GM18520 (cell line): ENCODE measurements at regions not wholly inside any gene's neighbourhood (a gene's known extent, or its start where the extent isn't known, plus 50 kb on each side); places are given as distances from the start of the nearest gene placed in this dataset.
"Not testable (repeated sequence)": the region's sequence is repeated elsewhere in the genome, so short reads cannot be mapped to it uniquely, and the experiment has no call there.

Experiments
- ATAC-seq: cut with Tn5 transposase; IDR thresholded peaks from one replicate; pipeline ENCODE4 v1.9.1; 2021; ENCODE audit not compliant: unreplicated experiment

DNA sequence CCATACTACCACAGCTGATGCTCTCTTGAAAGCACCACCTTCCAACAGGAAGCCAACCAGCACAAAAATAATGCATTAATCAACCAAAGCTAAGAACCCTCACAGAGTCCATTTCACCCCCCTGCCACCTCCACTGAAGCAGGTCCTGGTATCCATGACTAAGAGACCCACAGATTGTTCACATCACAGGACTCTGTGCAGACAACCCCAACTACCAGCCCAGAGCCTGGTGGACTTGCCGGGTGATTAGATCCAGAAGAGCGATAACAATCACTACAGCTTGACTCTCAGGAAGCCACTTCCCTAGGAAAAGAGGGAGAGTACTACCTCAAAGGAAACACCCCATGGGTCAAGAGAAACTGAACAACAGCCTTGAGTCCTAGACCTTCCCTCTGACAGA lies 528.1 kb downstream of the KIF20B start:
- ATAC-seq, result no peak

DNA sequence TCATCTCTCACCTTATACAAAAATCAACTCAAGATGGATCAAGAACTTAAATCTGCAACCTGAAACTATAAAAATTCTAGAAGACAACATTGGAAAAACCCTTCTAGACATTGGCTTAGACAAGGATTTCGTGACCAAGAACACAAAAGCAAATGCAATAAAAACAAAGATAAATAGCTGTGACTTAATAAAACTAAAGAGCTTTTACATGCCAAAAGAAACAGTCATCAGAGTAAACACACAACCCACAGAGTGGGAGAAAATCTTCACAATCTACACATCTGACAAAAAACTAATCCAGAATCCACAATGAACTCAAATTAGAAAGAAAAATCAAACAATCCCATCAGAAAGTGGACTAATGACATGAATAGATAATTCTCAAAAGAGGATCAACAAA lies 532.4 kb downstream of the KIF20B start:
- ATAC-seq, result not testable (repeated sequence)

DNA sequence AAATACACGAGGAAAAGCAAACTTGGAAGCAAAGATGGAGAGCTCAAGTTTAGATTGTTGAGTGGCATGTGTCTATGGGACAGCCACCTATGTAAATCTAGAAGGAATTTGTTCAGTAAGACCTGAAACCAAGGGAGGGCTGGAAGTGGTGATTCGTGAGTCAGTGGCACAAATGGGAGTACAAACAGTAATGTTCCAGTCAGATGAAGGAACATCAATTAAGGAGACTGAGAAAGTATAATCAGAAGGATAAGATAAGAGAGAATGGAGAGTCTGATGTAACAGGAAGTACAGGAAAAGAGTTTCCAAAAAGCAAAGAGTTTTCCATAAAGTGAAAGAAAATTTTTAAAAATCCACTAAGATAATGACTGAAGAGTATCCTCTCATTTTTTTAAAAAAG lies 544.2 kb downstream of the KIF20B start:
- ATAC-seq, result no peak

DNA sequence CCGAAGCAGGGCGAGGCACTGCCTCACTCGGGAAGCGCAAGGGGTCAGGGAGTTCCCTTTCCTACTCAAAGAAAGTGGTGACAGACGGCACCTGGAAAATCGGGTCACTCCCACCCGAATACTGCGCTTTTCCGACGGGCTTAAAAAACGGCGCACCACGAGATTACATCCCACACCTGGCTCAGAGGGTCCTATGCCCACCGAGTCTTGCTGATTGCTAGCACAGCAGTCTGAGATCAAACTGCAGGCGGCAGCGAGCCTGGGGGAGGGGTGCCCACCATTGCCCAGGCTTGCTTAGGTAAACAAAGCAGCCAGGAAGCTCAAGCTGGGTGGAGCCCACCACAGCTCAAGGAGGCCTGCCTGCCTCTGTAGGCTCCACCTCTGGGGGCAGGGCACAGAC lies 549.4 kb downstream of the KIF20B start:
- ATAC-seq, result not testable (repeated sequence)

DNA sequence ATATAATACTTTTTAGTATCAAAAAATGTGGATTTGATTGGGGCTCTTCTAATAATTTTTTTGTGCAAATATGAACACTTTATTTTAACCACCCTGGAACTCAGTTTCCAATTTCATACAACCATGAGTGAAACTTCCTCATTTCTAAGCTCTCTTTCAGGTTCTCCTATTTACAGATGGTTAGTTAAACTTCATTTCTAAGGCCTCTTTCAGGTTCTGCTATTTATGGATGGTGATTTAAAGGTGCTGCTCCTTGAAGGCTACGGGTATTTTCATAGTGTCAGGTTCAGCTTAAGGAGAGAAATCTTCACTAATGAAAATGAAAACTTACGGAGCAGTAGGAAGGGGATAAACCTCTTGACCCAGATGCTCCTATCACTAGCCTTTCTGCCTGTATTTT lies 568.3 kb downstream of the KIF20B start:
- ATAC-seq, result no peak

DNA sequence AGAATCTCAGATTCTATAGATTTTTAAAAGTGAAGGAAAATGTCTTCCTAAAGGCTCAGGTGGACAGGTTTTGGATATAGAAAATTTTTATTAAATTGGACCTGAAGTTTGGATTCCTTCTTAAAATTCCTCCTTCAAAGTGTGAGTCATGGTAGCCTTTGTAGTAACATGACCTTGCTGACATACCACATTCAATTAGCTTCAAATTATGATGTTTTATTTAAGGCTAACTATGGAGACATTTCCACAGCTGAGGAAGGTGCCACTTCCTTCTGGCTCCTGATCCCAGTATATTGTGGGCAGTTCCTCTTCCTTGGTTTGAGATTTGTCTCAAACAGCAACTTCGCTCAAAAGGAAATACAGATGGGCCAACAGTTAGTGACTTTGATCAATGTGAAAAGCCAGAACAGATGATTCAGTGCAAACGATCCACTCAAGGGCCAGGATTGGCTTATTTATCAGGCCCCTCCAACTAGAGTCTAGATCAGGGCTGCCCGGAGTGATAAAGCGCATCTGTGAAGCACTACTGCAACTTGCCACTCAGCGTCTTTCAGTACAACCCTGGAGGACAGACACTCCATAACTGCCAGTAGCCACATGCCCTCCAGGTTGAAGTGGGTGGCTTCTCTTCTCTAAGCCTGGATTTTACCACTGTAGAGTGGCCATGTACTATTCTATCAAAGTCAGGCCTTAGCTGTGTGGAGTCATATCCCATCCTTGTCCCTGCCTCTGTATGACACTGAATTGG lies 573.5 kb downstream of the KIF20B start:
- no peak for ATAC-seq

DNA sequence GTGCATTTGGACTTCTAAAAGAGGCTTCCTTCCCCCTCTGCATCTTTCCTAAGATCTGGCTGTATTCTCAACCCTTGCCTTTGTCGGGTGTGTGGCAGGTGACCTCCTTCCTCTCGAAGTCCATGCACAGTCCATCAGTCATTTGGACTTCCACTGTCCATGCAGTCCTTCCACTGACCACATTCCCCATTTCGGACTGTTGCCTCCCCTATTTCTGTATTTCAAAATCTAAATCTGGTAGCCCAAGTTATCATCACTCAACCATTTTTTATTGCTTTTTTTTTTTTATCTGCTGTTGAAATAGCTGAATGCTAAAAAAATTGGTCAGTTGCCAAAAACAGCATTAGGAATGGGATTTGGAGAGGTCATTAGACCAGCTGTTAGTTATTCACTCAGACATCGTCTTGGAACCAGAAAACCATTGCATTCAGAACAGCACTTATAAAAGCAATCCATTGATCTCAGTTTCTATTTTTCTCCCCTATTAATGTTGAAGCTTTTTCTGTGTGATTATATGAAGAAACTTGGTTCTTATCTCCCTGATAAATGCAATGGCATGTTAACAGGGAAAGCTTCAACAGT lies 575.6 kb downstream of the KIF20B start:
- ATAC-seq, result no peak

DNA sequence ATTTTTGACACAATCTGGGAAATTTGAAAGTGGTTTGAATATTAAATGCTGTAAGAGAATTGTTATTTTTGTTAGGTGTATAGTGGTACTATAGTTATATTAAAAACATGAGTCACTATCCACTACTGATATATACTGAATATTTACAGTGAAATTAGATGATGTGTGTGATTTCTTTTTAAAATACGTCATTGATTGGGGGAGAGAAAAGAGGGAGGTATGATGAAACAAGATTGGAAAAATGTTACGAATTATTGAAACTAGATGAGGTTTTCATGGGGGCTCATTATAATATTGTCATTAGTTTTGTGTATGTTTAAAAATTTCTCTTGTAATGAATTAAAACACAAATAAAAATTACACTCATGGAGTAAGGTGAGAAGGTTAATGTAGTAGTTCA lies 571.4 kb downstream of the HTR7 start:
- no peak for ATAC-seq

DNA sequence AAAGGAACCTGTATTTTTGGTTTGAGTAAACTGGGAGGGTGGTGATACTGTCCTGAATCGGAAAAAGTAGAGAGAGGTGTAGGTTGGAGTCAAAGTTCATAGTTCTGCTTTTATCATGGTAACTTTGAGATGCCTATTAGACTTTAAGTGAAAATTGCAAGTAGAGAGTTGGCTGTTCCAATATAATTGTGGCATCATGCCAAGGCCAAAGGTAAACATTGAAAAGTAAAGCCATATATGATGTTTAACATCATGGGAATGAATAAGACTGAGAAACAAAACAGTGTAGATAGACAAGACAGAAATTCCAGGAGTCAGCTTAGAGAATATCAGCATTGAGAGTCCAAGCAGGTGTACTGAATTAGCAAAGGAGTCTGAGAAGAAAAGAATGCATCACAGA lies 570.9 kb downstream of the HTR7 start:
- no peak for ATAC-seq

DNA sequence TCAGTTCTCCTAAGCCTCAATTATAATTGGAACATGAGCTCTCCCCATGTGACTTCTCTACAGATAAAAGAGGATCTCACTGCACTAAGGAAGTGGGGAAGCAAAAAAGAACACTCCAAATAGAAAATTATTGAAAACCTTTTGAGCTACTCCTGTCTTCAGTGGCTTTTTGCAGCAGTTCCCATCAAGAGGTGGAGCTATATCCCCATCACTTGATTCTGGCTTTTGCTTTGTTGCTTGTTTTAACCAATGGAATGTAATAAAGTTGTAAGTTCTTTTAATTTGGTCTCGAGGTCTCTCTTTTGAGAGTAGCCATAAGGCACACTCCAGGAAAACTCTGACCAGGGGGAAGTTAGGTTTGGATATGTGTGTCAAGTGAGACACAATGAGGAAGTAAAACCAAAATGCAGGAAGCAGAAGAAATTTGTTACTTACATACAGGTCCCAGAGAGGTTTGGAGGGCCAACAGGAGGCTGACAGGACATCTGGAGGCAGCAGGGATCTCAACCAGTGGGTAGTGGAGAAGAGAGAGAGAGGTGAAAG lies 569.4 kb downstream of the HTR7 start:
- ATAC-seq, result no peak

DNA sequence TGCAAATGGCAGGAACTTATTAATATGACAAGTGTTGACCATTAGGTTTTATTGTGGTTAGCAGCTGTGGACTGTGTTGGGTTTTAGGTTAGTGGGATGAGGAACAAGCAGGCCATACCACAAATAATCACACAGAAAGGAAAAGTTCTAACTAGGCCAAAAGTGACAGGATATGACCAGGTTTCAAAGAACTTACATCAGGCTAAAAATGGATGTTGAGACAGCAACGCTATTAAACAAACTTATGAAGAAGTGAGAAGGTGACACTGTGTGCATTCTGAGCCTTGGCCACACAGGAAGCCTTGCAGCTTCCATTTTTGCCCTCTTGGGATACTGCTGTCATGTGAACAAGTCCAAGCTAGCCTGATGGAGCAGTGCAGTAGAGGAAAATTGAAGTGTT lies 568.8 kb downstream of the HTR7 start:
- ATAC-seq, result no peak

DNA sequence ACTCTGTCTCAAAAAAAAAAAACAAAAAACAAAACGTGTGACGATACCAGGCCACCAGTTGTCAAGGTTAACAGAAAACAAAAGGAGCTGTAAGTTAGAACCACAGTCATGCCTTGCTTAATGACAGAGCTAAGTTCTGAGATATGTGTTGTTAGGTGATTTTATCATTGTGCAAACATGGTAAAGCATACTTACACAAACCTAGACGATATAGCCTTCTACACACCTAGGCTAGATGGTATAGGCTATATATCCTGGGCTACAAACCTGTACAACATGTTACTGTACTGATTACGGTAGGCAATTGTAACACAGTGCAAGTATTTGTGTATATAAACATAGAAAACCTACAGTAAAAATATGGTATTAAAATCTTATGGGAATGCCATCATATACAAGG lies 564.2 kb downstream of the HTR7 start:
- ATAC-seq, result no peak

DNA sequence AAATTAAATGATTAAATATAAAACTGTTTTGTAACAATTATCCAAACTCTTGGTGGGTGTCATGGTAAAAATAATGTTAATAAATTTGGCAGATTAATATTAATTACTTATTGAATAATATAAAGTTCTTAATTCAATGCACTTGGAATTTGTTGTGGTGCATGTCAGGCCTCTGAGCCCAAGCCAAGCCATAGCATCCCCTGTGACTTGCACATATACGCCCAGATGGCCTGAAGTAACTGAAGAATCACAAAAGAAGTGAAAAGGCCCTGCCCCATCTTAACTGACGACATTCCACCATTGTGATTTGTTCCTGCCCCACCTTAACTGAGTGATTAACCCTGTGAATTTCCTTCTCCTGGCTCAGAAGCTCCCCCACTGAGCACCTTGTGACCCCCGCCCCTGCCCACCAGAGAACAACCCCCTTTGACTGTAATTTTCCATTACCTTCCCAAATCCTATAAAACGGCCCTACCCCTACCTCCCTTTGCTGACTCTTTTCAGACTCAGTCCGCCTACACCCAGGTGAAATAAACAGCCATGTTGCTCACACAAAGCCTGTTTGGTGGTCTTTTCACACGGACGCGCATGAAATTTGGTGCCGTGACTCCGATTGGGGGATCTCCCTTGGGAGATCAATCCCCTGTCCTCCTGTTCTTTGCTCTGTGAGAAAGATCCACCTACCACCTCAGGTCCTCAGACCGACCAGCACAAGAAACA lies 562.9 kb downstream of the HTR7 start:
- not testable (repeated sequence) for ATAC-seq

DNA sequence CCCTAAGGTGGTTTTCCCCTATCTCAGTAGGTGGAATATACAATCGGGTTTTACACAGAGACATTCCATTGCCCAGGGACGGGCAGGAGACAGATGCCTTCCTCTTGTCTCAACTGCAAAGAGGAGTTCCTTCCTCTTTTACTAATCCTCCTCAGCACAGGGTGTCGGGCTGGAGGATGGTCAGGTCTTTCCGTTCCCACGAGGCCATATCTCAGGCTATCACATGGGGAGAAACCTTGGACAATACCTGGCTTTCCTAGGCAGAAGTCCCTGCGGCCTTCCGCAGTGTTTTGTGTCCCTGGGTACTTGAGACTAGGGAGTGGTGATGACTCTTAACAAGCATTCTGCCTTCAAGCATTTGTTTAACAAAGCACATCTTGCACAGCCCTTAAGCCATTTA lies 555.8 kb downstream of the HTR7 start:
- not testable (repeated sequence) for ATAC-seq

DNA sequence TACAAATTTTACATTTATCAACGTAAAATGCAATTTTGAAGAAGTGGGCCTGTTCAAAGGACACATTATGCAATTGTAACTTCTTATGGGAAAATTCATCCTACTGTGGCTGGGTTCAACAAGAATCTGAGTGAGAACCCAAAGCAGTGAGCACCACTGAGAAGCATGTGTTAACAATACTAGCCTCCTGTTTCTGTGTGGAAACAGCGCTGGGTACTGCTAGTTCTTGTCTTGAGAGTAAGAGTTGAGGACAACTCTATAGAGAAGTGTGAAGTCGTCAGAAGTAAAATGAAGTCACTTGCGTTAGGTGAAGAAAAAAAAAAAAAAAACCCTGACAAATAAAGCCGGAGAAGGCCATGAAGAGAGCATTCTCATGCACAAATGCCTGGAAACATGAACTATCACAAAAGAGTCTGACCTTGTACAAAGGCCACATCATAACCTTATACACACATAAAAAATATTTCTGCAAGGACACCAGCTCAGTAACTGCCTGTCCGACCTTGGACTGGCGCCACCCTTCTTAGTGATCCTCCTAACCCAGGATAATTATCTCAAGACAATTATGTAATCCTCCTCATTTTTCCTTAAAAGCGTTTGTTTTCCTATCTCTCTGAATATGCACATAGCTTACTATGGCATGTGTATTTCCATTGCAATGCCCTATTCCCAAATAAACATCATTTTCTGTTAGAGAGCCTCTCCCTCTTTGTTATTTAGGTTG lies 554.9 kb downstream of the HTR7 start:
- no peak for ATAC-seq

DNA sequence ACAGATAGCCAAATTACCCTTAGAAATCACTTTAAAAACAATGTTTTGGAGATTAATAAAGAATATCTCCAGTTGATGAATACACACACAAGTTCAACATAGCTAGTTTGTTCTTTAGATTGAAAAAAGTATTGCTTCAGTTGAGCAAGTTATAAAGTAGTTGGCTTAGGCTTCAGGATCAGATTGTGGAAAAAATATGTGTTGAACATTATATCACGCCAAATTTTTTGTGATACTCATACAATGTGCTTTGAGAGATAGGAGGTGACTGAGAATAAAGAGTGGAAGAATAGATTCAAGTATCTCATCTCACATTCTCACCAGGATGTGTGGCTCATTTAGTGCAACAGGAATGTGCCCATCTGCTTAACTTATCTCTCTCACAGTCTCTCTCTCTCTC lies 553.3 kb downstream of the HTR7 start:
- ATAC-seq, result no peak

DNA sequence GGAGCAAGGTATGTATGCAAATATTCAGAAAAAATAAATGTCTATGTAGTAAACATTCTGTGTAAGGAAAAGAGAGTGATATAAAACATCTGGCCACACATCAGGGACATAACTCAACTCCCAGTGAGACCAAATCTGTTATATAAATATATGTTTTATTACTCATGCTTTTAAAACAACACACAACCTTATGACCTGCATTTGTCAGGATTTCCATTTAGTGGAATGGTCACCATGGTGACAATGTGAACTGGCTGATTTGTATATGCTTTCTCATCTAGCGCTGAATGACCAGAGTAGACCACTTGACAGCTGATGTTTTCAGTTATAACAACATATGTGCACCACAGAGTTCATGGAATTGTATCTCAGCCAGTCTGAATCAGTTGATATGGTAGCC lies 551.7 kb downstream of the HTR7 start:
- no peak for ATAC-seq

DNA sequence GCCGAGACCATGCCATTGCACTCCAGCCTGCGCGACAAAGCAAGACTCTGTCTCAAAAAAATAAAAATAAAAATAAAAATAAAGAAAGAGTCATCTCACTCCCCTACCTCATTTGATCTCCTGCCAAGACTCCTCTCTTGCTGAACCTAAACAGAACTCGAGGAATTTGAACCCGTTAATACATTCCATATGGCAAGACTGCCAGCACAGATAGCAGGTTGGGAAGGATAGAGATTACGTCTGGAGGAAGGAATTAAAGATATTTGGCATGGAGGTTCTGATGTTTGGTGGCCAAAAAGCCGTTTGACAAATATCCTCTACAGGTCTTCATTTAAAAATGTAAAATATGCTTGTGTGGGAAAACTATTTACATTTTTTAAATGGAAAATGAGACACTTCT lies 549.6 kb downstream of the HTR7 start:
- no peak for ATAC-seq

DNA sequence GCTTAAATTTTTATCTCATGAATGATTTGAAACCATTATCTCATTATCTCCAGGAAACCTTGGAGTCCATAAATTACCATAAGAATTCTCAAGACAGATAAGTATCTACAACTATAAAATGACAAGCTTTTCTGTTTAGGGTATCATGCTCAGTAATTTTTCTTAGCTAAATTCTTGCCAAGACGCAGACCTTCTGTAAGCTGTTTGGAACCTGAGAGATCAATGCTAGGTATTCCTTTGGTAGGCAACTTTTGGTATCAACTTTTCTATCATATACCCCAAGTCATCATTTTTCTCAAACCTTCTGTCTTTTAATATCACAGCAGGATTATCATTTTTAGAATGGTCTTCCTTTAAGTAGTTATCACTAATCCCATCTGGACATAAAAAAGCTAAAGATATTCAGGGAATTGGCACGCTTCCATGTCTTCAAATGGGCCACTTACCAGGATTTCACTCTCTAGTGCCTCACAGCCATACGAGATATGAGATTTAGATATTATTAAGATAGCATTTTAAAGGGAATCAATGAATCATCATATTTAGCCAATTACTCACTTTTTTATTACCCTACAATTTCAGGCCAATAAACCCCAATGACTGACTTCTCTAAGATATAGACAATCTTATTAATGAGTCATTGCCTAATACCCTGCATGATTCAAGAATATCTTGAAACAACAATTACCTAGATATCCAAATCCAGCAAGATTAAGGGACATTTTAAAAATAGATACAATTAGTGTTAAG lies 544.1 kb downstream of the HTR7 start:
- ATAC-seq, result no peak

DNA sequence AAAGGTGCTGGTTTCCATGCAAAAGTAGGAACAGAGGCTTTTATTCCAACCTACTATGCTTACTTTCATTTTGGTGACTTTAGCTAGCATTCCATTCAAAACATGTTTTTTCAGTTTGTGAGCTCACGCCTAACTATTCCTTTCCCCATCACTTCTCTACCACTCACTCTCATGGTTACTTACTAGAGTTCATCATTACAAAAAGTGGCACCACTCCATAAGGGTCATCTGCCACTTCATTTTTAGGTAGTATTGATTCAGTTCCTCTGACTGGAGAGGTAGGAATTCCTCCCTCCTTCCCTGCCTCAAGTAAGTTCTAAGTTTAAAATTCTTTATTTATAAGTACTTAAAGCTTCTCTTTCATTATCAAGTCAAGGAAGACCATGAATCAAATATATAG lies 543.1 kb downstream of the HTR7 start:
- ATAC-seq, result no peak

DNA sequence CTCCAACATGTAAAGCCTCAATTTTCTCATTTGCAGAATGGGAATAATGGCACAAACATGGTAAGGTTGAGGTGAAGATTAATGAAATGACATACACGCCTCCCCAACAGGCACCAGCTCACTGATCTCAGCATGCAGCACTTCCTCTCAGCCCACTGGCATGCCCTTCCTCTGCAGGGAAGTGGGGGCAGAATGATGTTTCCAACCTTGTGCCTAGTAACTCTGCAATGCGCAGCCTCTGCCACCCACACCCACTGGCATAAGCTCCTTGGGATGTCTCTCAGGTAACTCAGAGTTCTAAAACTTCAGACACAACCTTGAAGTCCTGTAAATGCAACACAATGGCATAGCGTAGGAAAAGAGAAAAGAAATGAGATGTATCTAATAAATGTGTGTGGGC lies 540.7 kb downstream of the HTR7 start:
- no peak for ATAC-seq
